Lower leg skin (tissue), 4 donors: ENCODE measurements at regions not wholly inside any gene's neighbourhood (a gene's known extent, or its start where the extent isn't known, plus 50 kb on each side); places are given as distances from the start of the nearest gene placed in this dataset.

ENCODE experiments used
- DNase-seq, 2 donors: peaks; one replicate each; pipeline ENCODE4 v3.0.0-alpha.2; 2019; ENCODE audit warnings: low spot score in 2 of 2
- H3K4me3 ChIP-seq: fragments of 200-600 bp; sonication (generic); 2 replicates; pipeline ENCODE4 v1.5.1; 2017; ENCODE audit warnings: mild to moderate bottlenecking, low read depth; ENCODE audit not compliant: poor library complexity, severe bottlenecking
- POLR2A ChIP-seq, 2 donors: fragments of 450-650 bp; IDR thresholded peaks; one replicate each; pipeline ENCODE4 v1.6.1; 2016 to 2017; ENCODE audit warnings: antibody characterized with exemption in 2 of 2, mild to moderate bottlenecking in 1 of 2, moderate library complexity in 1 of 2
- WGBS, 2 donors: methylation state at CpG; one replicate each; pipeline ENCODE4 v1.1.5; 2018; 5-methylcytosine and 5-hydroxymethylcytosine counted together
- intact Hi-C: fragments of 100-400 bp; cut with DNase I; formaldehyde crosslinking; loops from one replicate; pipeline ENCODE4 v1.15.0; 2023; ENCODE audit warnings: low total_unique reads
- TF ChIP-seq, protein P1 (sequence below), 3 donors: fragments of 450-650 bp; IDR thresholded peaks; one replicate each; pipeline ENCODE4 v1.5.1; 2016; ENCODE audit warnings: antibody characterized with exemption in 3 of 3, mild to moderate bottlenecking in 3 of 3, moderate library complexity in 2 of 3

DNA sequence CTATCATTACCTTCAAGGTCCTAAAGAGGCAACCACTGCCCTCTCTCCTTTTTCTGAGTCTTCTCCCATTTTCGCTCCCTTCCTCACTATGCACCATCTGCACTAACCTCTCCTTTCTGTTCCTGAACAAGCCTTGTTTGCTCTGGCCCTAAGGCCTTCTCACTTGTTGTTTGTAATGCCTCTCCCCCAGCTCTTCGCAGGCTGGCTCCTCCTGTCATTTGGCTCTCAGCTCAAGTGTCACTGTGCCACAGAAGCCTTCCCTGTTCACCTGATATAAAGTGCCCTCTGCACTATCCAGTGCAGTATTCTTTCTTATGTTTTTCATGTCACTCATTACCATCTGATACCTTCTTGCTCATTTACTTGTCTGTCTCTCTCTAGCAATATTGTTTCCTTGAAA, 303.7 kb downstream of the KCNN2 start:
- intact Hi-C loops: no loop called here
- TF ChIP-seq, protein P1, sequence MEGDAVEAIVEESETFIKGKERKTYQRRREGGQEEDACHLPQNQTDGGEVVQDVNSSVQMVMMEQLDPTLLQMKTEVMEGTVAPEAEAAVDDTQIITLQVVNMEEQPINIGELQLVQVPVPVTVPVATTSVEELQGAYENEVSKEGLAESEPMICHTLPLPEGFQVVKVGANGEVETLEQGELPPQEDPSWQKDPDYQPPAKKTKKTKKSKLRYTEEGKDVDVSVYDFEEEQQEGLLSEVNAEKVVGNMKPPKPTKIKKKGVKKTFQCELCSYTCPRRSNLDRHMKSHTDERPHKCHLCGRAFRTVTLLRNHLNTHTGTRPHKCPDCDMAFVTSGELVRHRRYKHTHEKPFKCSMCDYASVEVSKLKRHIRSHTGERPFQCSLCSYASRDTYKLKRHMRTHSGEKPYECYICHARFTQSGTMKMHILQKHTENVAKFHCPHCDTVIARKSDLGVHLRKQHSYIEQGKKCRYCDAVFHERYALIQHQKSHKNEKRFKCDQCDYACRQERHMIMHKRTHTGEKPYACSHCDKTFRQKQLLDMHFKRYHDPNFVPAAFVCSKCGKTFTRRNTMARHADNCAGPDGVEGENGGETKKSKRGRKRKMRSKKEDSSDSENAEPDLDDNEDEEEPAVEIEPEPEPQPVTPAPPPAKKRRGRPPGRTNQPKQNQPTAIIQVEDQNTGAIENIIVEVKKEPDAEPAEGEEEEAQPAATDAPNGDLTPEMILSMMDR (IDR thresholded peaks at IDR 0.05): no peak
- TF ChIP-seq POLR2A (IDR thresholded peaks at IDR 0.05): no peak
- WGBS, 2 donors: 56 to 75% methylated on average over 2 of the region's 2 CpGs
- DNase-seq: no peak
- no peak overlapping the region for H3K4me3 ChIP-seq

DNA sequence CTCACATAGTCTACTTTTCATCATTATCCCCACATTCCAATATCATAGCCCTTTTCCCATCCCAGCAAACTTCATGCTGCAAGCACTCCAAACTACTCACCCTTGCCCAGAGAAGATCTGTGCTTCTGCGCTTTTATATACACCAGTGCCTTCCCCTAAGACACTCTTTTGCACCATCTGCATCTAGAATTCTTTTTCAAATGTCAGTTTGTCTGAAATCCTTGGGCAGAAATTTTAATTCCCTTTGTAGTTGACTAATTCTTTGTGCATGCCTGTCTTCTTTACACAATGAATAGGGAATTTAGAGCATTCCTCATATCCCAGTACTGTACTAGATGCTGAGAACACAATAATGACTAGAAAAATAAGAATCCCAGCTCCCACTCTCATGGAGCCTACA, 298.9 kb downstream of the KCNN2 start:
- intact Hi-C loops: no loop called here
- 88 to 100% methylated on average over 1 of the region's 1 CpG for WGBS, 2 donors
- no peak overlapping the region for H3K4me3 ChIP-seq
- DNase-seq: no peak
- TF ChIP-seq, protein P1 (IDR thresholded peaks at IDR 0.05): no peak
- TF ChIP-seq POLR2A (IDR thresholded peaks at IDR 0.05): no peak

DNA sequence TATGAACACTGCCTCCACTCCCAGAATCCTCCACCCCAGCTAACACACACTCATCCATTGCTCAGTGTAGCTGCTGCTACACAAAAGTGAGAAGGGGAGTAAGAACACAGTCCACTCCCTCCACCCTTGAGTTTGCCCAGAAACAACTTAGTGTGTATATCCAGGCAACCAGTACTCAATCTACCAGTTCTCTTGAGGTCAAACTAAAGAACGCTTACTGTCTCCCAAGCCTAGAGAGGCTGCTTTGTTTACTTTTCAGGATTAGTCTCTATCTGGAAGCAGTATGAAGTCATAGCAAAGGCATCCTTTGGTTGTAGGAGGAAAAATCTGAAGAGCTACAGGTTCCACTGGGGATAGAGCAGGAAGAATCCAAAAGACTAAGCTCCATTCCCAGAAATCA, 296.3 kb downstream of the KCNN2 start:
- TF ChIP-seq, protein P1 (IDR thresholded peaks at IDR 0.05): no peak
- TF ChIP-seq POLR2A (IDR thresholded peaks at IDR 0.05): no peak
- no peak overlapping the region for H3K4me3 ChIP-seq
- intact Hi-C loops: no loop called here
- DNase-seq: no peak
- 65 to 68% methylated on average over 1 of the region's 1 CpG for WGBS, 2 donors

DNA sequence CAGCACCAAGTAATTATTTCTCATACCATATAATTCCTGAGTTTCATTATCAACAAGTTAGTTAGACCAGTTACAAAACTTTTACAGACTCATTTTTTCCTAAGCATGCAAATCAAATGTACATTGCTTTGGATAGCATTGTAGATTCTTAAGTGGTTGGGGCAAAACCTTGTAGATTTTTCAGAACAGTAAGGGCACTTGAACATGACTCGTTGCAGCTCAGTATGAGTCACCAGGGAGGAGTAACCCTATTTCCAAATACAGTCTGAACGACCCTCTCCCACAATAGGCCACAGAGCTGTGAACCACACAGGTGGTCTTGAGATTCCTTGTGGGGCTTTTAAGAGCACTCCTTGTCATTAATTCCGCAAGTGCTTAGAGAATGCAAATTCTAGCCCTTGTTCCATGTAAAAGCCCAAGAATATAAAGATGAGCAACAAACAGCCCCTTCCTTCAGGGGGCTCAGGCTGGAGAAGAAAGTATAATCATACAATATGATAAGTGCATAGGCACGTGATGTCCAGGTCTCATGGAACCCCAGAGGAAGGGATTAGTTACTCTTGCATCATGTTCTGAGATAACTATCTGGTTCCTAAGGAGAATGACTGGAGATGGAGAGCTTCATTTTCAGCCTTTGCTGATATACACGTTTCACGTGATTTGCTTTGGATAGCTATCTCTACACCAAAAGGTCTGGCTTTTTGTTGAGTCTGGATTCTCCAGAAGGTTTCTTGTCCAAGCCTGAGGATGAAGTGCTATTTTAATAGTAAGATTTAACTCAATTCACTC, 295.7 kb downstream of the KCNN2 start:
- no peak overlapping the region for H3K4me3 ChIP-seq
- TF ChIP-seq, protein P1 (IDR thresholded peaks at IDR 0.05): no peak
- TF ChIP-seq POLR2A (IDR thresholded peaks at IDR 0.05): no peak
- intact Hi-C loops: no loop called here
- DNase-seq: no peak
- 70 to 74% methylated on average over 6 of the region's 6 CpGs for WGBS, 2 donors

DNA sequence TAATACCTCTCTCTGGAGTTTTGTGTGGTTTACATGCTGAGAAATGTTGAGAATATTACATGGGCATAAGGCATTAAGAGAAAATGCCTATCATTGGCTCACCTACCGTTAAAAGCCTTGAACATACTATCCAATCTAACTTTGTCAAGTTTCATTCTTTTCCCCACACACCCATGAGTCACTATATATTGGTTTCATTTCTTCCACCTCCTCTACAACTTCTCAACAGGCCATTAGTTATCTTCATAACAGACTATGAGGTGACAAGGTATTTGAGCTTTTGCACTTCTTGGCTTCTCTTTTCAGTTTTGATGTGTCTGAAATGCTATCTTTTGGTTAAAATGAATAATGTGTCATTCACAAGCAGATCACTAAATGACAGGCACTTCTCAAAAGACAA, 288.0 kb downstream of the KCNN2 start:
- TF ChIP-seq, protein P1 (IDR thresholded peaks at IDR 0.05): no peak
- TF ChIP-seq POLR2A (IDR thresholded peaks at IDR 0.05): no peak
- no peak overlapping the region for H3K4me3 ChIP-seq
- 84 to 85% methylated on average over 1 of the region's 1 CpG for WGBS, 2 donors

DNA sequence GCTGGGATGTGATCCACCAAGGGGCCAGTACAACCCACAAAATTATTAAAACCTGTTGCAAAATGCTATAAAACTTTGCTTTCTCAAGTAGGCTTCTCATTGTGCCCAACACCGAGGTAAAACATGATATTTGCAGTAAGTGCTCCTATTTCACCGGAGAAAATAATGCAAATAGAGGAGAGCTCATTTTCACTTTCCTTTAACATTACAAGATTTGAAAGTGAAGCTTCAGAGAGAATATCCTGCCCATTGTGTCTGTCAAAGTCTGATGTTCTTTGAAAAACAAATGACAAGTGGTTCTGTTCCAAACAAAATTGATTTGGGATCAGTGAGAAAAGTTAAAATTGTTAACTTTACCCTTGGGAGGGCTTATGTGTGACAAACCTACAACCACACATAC, 287.1 kb downstream of the KCNN2 start:
- TF ChIP-seq, protein P1 (IDR thresholded peaks at IDR 0.05): no peak
- TF ChIP-seq POLR2A (IDR thresholded peaks at IDR 0.05): no peak
- DNase-seq: no peak
- 88 to 92% methylated on average over 2 of the region's 2 CpGs for WGBS, 2 donors
- no peak overlapping the region for H3K4me3 ChIP-seq
- intact Hi-C loops: no loop called here

More for the DNA sequence above, 288.0 kb downstream of the KCNN2 start:
- intact Hi-C loops: no loop called here
- DNase-seq: no peak
